ENCODE measurements at regions not wholly inside any gene's neighbourhood (a gene's known extent, or its start where the extent isn't known, plus 50 kb on each side); places are given as distances from the start of the nearest gene placed in this dataset.

DNA sequence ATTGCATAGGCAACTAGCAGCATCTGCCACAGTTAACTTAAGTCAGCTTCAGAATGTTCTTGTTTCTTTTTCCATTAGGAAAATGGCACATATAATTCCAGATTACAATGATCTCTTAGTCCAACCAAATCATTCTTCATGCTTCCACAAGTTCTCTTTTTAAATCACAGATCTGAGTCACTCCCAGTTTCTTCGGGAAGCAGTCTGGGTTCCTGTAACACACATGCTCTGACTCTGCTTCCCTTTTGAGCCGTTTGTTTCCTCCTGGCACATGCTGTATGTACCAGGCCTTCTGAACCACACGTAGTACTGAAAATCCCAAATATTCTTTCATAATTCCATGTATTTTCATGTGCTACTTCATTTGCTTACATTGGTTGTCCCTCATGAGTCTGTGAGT is 388.8 kb upstream of the PDE3A start:
- no peaks in the 10 kb centered on the region for H3K27me3 Mint-ChIP-seq
- Histone ChIP-seq H3K27ac (ENCODE audit: low read length in 2 of 2) (no peak overlapping the region), H2AFZ (ENCODE audit: insufficient read depth, low read depth, low read length, poor library complexity, severe bottlenecking) (no peak overlapping the region), H3K4me3 (ENCODE audit: control extremely low read depth in 1 of 5, extremely low read depth in 1 of 5, insufficient read depth in 1 of 5, low read depth in 2 of 5, low read length in 4 of 5) (no peak overlapping the region), H3K36me3 (replicated peaks in 1 of 2; ENCODE audit: control extremely low read depth in 1 of 2, control insufficient read depth in 1 of 2, extremely low read depth in 1 of 2, insufficient read depth in 2 of 2, low read length in 1 of 2) (no peaks in the 10 kb centered on the region), H3K79me2 (ENCODE audit: control insufficient read depth, insufficient read depth, low read length) (no peaks in the 10 kb centered on the region), H4K20me1 (ENCODE audit: control insufficient read depth, insufficient read depth, low read length, poor library complexity, severe bottlenecking) (no peaks in the 10 kb centered on the region), H3K9me3 (ENCODE audit: control extremely low read depth in 1 of 3, control insufficient read depth in 2 of 3, insufficient read depth in 1 of 3, low read length in 2 of 3) (no peaks in the 10 kb centered on the region), H3K27me3 (replicated peaks in 1 of 4; ENCODE audit: control extremely low read depth in 1 of 4, control insufficient read depth in 3 of 4, insufficient read depth in 4 of 4, low read length in 3 of 4) (no peaks in the 10 kb centered on the region), H3K4me1 (ENCODE audit: control insufficient read depth in 2 of 2, insufficient read depth in 2 of 2, low read length in 2 of 2) (no peaks in the 10 kb centered on the region), H3K4me2 (replicated peaks; ENCODE audit: low read depth, low read length, poor library complexity, severe bottlenecking) (no peak overlapping the region), H3K9ac (ENCODE audit: low read length) (no peak overlapping the region)
- peaks cover 6% of the 10 kb centered on the region for H3K9me3 Mint-ChIP-seq (ENCODE audit: insufficient read depth)
- WGBS (ENCODE audit: insufficient coverage): 72% methylated on average over 2 of the region's 3 CpGs
- no peak for TF ChIP-seq EZH2 (IDR thresholded peaks at IDR 0.05; ENCODE audit: borderline replicate concordance, insufficient read depth, low read depth, low read length, poor library complexity, severe bottlenecking)
- no peak for TF ChIP-seq CTCF (IDR thresholded peaks at IDR 0.05)
- ChIA-PET CTCF (no interaction called here), POLR2A (no interaction called here)
- ATAC-seq (ENCODE audit: low read depth) (no peak), DNase-seq (no peak)
- H3K27ac Mint-ChIP-seq: no peak overlapping the region
- H3K4me1 Mint-ChIP-seq: no peaks in the 10 kb centered on the region
- H3K4me3 Mint-ChIP-seq: no peak overlapping the region
- intact Hi-C loops (cut with micrococcal nuclease): no loop called here

DNA sequence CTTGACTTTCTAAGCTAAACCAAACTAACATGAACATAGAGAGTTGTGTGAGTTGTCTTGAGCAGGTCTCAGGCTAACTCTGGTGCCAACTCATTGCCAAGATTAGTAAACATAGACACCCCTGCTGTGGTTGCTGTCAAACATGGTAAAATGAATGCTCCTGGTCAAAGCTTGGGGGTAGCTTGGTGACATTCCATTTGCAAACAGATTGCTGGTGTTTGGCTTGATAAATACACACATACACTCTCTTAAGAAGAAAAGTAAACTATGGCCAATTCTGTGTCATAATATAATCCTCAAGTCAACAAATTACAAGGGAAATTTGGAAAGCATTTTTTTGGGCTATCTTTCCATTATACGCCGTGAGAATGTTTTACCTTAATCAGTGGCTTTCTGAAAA is 386.4 kb upstream of the PDE3A start:
- ChIA-PET POLR2A (no interaction called here), CTCF (no interaction called here)
- DNase-seq (no peak), ATAC-seq (ENCODE audit: low read depth) (no peak)
- no peaks in the 10 kb centered on the region for H3K27me3 ChIP-seq (replicated peaks in 1 of 4; ENCODE audit: control extremely low read depth in 1 of 4, control insufficient read depth in 3 of 4, insufficient read depth in 4 of 4, low read length in 3 of 4)
- no peaks in the 10 kb centered on the region for H3K4me1 Mint-ChIP-seq
- H2AFZ ChIP-seq (ENCODE audit: insufficient read depth, low read depth, low read length, poor library complexity, severe bottlenecking): no peak overlapping the region
- H3K4me3 Mint-ChIP-seq: no peak overlapping the region
- TF ChIP-seq EZH2 (IDR thresholded peaks at IDR 0.05; ENCODE audit: borderline replicate concordance, insufficient read depth, low read depth, low read length, poor library complexity, severe bottlenecking) (no peak), CTCF (IDR thresholded peaks at IDR 0.05) (no peak)
- H3K27ac Mint-ChIP-seq: no peak overlapping the region
- intact Hi-C loops (cut with micrococcal nuclease): no loop called here
- no peaks in the 10 kb centered on the region for H4K20me1 ChIP-seq (ENCODE audit: control insufficient read depth, insufficient read depth, low read length, poor library complexity, severe bottlenecking)
- H3K9me3 ChIP-seq (ENCODE audit: control extremely low read depth in 1 of 3, control insufficient read depth in 2 of 3, insufficient read depth in 1 of 3, low read length in 2 of 3): no peaks in the 10 kb centered on the region
- no peak overlapping the region for H3K27ac ChIP-seq (ENCODE audit: low read length in 2 of 2)
- H3K36me3 ChIP-seq (replicated peaks in 1 of 2; ENCODE audit: control extremely low read depth in 1 of 2, control insufficient read depth in 1 of 2, extremely low read depth in 1 of 2, insufficient read depth in 2 of 2, low read length in 1 of 2): no peaks in the 10 kb centered on the region
- H3K27me3 Mint-ChIP-seq: no peaks in the 10 kb centered on the region
- no peak overlapping the region for H3K4me3 ChIP-seq (ENCODE audit: control extremely low read depth in 1 of 5, extremely low read depth in 1 of 5, insufficient read depth in 1 of 5, low read depth in 2 of 5, low read length in 4 of 5)
- H3K9ac ChIP-seq (ENCODE audit: low read length): no peak overlapping the region
- no CpG with 5 or more reads among the region's 2 CpGs for WGBS (ENCODE audit: insufficient coverage)
- H3K4me1 ChIP-seq (ENCODE audit: control insufficient read depth in 2 of 2, insufficient read depth in 2 of 2, low read length in 2 of 2): no peaks in the 10 kb centered on the region
- H3K4me2 ChIP-seq (replicated peaks; ENCODE audit: low read depth, low read length, poor library complexity, severe bottlenecking): no peak overlapping the region
- peaks cover 6% of the 10 kb centered on the region for H3K9me3 Mint-ChIP-seq (ENCODE audit: insufficient read depth)
- no peaks in the 10 kb centered on the region for H3K79me2 ChIP-seq (ENCODE audit: control insufficient read depth, insufficient read depth, low read length)

Data from B cell (primary cell).